Calu3 (cell line): ENCODE measurements at regions not wholly inside any gene's neighbourhood (a gene's known extent, or its start where the extent isn't known, plus 50 kb on each side); places are given as distances from the start of the nearest gene placed in this dataset.
"Not testable (repeated sequence)": the region's sequence is repeated elsewhere in the genome, so short reads cannot be mapped to it uniquely, and the experiment has no call there.

ENCODE experiments used
- BruUV-seq: library from RNA; stranded (reverse); fragments of 400-500 nt; replicated peaks from 2 replicates; lab custom pipeline; 2021; lab: Mats Ljungman, UMichigan
- CTCF ChIA-PET: fragments of 300-600 bp; sonication (Branson Sonifier 250); formaldehyde crosslinking; loops from one replicate; lab custom pipeline; 2022; ENCODE audit warnings: antibody characterized with exemption; lab: Charles Lee
- DNase-seq: peaks from one replicate; pipeline ENCODE4 v3.0.0; 2022
- H3K27ac Mint-ChIP-seq: one replicate; pipeline ENCODE4 v1.8.0; 2022; ENCODE audit warnings: mixed read lengths; ENCODE audit not compliant: unreplicated experiment
- H3K27me3 Mint-ChIP-seq: one replicate; pipeline ENCODE4 v1.8.0; 2022; ENCODE audit warnings: mixed read lengths; ENCODE audit not compliant: unreplicated experiment
- H3K36me3 Mint-ChIP-seq: one replicate; pipeline ENCODE4 v1.8.0; 2022; ENCODE audit warnings: mild to moderate bottlenecking, moderate library complexity, mixed read lengths; ENCODE audit not compliant: insufficient read depth, unreplicated experiment
- H3K4me1 Mint-ChIP-seq: one replicate; pipeline ENCODE4 v1.8.0; 2022; ENCODE audit warnings: mild to moderate bottlenecking, low read depth, mixed read lengths; ENCODE audit not compliant: unreplicated experiment
- H3K4me3 Mint-ChIP-seq: one replicate; pipeline ENCODE4 v1.8.0; 2022; ENCODE audit warnings: mild to moderate bottlenecking, low read depth, moderate library complexity, mixed read lengths; ENCODE audit not compliant: unreplicated experiment
- H3K9me3 Mint-ChIP-seq: one replicate; pipeline ENCODE4 v1.8.0; 2022; ENCODE audit warnings: low read depth, mixed read lengths; ENCODE audit not compliant: unreplicated experiment
- CTCF ChIP-seq: fragments of 200-600 bp; IDR thresholded peaks from one replicate; pipeline ENCODE4 v1.8.0; 2022; ENCODE audit warnings: antibody characterized with exemption; ENCODE audit not compliant: unreplicated experiment
- intact Hi-C: fragments of 100-400 bp; cut with micrococcal nuclease; formaldehyde crosslinking; loops from one replicate; pipeline ENCODE4 v1.10.0; 2022; ENCODE audit not compliant: unreplicated experiment

- Mint-ChIP-seq H3K27ac (no peak overlapping the region), H3K4me3 (no peak overlapping the region), H3K4me1 (no peaks in the 10 kb centered on the region), H3K9me3 (peaks cover 3% of the 10 kb centered on the region), H3K27me3 (peaks cover 56% of the 10 kb centered on the region), H3K36me3 (no peaks in the 10 kb centered on the region)
- TF ChIP-seq CTCF: no peak
- CTCF ChIA-PET: no interaction called here
- no peak for DNase-seq
- intact Hi-C loops: no loop called here
- BruUV-seq: no TSS peak
Observed at GRCh38 chr1:213786683-213787082, 201.1 kb upstream of the PROX1 start.

GRCh38 chr1:213790565-213790964 lies 197.2 kb upstream of the PROX1 start:
- Mint-ChIP-seq H3K4me1 (no peaks in the 10 kb centered on the region), H3K4me3 (no peak overlapping the region), H3K36me3 (no peaks in the 10 kb centered on the region), H3K9me3 (no peaks in the 10 kb centered on the region), H3K27ac (no peak overlapping the region), H3K27me3 (peaks cover 45% of the 10 kb centered on the region)
- TF ChIP-seq CTCF: no peak
- CTCF ChIA-PET: no interaction called here
- intact Hi-C loops: no loop called here
- no peak for DNase-seq
- BruUV-seq: no TSS peak

- no peak overlapping the region for H3K27ac Mint-ChIP-seq
- no peaks in the 10 kb centered on the region for H3K9me3 Mint-ChIP-seq
- H3K4me3 Mint-ChIP-seq: no peak overlapping the region
- no peaks in the 10 kb centered on the region for H3K4me1 Mint-ChIP-seq
- CTCF ChIA-PET: no interaction called here
- DNase-seq: no peak
- H3K27me3 Mint-ChIP-seq: peaks cover 40% of the 10 kb centered on the region
- no TSS peak for BruUV-seq
- H3K36me3 Mint-ChIP-seq: no peaks in the 10 kb centered on the region
- no peak for TF ChIP-seq CTCF
- intact Hi-C loops: no loop called here
Observed at GRCh38 chr1:213793482-213794067, 194.2 kb upstream of the PROX1 start.

- H3K36me3 Mint-ChIP-seq: no peaks in the 10 kb centered on the region
- TF ChIP-seq CTCF: no peak
- peaks cover 47% of the 10 kb centered on the region for H3K27me3 Mint-ChIP-seq
- BruUV-seq: no TSS peak
- H3K27ac Mint-ChIP-seq: no peak overlapping the region
- no peak for DNase-seq
- CTCF ChIA-PET: no interaction called here
- H3K9me3 Mint-ChIP-seq: no peaks in the 10 kb centered on the region
- no peak overlapping the region for H3K4me3 Mint-ChIP-seq
- no peaks in the 10 kb centered on the region for H3K4me1 Mint-ChIP-seq
- intact Hi-C loops: no loop called here
Observed at GRCh38 chr1:213796525-213796924, 191.2 kb upstream of the PROX1 start.

GRCh38 chr1:213808288-213808687 lies 179.5 kb upstream of the PROX1 start:
- intact Hi-C loops, H3K27ac Mint-ChIP-seq, H3K9me3 Mint-ChIP-seq, H3K36me3 Mint-ChIP-seq, H3K4me3 Mint-ChIP-seq, BruUV-seq, H3K4me1 Mint-ChIP-seq, CTCF ChIA-PET, DNase-seq: not testable (repeated sequence)
- H3K27me3 Mint-ChIP-seq: peaks cover 17% of the 10 kb centered on the region
